ENCODE measurements at regions not wholly inside any gene's neighbourhood (a gene's known extent, or its start where the extent isn't known, plus 50 kb on each side); places are given as distances from the start of the nearest gene placed in this dataset.

- Histone ChIP-seq H3K27me3 (no peaks in the 10 kb centered on the region), H3K27ac (no peak overlapping the region), H3K36me3 (no peaks in the 10 kb centered on the region), H3K4me1 (no peaks in the 10 kb centered on the region), H3K4me3 (no peak overlapping the region), H3K9me3 (no peaks in the 10 kb centered on the region)
- peak in 1 of 2 donors; percentile 55 for DNase-seq (ENCODE audit: extremely low spot score in 2 of 2)
- no peak for TF ChIP-seq CTCF (IDR thresholded peaks at IDR 0.05)
- TF ChIP-seq POLR2AphosphoS5 (IDR thresholded peaks at IDR 0.05; ENCODE audit: insufficient read depth in 1 of 2, low read depth in 1 of 2) = no peak
- TF ChIP-seq POLR2A (IDR thresholded peaks at IDR 0.05) = no peak
- intact Hi-C loops (cut with DNase I) = no loop called here
Observed at GRCh38 chr10:124213899-124214510, 120.6 kb upstream of the CHST15 start.

- no peaks in the 10 kb centered on the region for H3K4me1 ChIP-seq
- DNase-seq (ENCODE audit: extremely low spot score in 2 of 2) = no peak
- no peak overlapping the region for H3K4me3 ChIP-seq
- no peaks in the 10 kb centered on the region for H3K27me3 ChIP-seq
- H3K36me3 ChIP-seq = no peaks in the 10 kb centered on the region
- intact Hi-C loops (cut with DNase I) = no loop called here
- no peak overlapping the region for H3K27ac ChIP-seq
- TF ChIP-seq POLR2A (IDR thresholded peaks at IDR 0.05) (no peak), CTCF (IDR thresholded peaks at IDR 0.05) (no peak), POLR2AphosphoS5 (IDR thresholded peaks at IDR 0.05; ENCODE audit: insufficient read depth in 1 of 2, low read depth in 1 of 2) (no peak)
- no peaks in the 10 kb centered on the region for H3K9me3 ChIP-seq
Observed at GRCh38 chr10:124213471-124213870, 120.1 kb upstream of the CHST15 start.

DNA sequence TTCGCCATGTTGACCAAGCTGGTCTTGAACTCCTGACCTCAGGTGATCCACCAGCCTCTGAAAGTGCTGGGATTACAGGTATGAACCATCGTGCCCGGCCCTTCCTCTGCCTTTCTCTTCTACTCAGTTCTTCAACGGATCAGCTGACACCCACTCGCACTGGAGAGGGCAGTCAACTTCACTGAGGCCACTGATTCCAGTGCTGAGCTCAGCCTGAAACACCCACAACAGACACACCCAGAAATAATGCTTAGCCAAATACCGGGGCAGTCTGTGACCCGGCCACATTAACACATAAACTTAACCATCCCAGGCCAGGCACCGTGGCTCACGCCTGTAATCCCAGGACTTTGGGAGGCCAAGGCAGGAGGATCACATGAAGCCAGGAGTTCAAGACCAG lies 119.3 kb upstream of the CHST15 start:
- no peaks in the 10 kb centered on the region for H3K9me3 ChIP-seq
- intact Hi-C loops (cut with DNase I) = no loop called here

DNA sequence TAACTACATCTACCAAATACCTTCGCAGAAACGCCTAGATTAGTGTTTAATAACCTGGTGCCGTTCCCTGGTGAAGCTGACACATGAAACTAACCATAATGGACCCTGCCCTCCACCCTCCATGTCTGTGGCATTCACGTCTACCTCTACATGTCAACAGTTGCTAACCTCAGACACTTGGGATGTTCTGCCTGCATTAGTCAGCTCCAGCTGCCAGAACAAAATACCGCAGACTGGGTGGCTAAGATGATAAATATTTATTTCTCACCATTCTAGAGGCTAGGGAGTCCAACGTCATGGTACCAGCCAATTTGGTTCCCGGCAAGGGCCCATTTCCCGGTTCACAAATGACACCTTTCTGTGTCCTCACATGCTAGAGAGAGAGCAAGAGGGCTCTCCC lies 118.5 kb upstream of the CHST15 start:
- intact Hi-C loops (cut with DNase I) = no loop called here
- Histone ChIP-seq H3K27me3 (no peaks in the 10 kb centered on the region), H3K27ac (no peak overlapping the region), H3K4me1 (no peaks in the 10 kb centered on the region), H3K4me3 (no peak overlapping the region), H3K9me3 (no peaks in the 10 kb centered on the region), H3K36me3 (no peaks in the 10 kb centered on the region)
- DNase-seq (ENCODE audit: extremely low spot score in 2 of 2) = peak in 1 of 2 donors; percentile 58
- TF ChIP-seq POLR2AphosphoS5 (IDR thresholded peaks at IDR 0.05; ENCODE audit: insufficient read depth in 1 of 2, low read depth in 1 of 2) (no peak), POLR2A (IDR thresholded peaks at IDR 0.05) (no peak)

More for the DNA sequence above, 119.3 kb upstream of the CHST15 start:
- TF ChIP-seq CTCF (IDR thresholded peaks at IDR 0.05) (no peak), POLR2A (IDR thresholded peaks at IDR 0.05) (no peak), POLR2AphosphoS5 (IDR thresholded peaks at IDR 0.05; ENCODE audit: insufficient read depth in 1 of 2, low read depth in 1 of 2) (no peak)
- Histone ChIP-seq H3K27ac (no peak overlapping the region), H3K4me1 (no peaks in the 10 kb centered on the region), H3K27me3 (no peaks in the 10 kb centered on the region), H3K4me3 (no peak overlapping the region), H3K36me3 (no peaks in the 10 kb centered on the region)
- peak in 1 of 2 donors; percentile 72 for DNase-seq (ENCODE audit: extremely low spot score in 2 of 2)

- Histone ChIP-seq H3K27me3 (no peaks in the 10 kb centered on the region), H3K36me3 (no peaks in the 10 kb centered on the region), H3K4me1 (no peaks in the 10 kb centered on the region), H3K4me3 (no peak overlapping the region), H3K27ac (no peak overlapping the region), H3K9me3 (no peaks in the 10 kb centered on the region)
- peak in 1 of 2 donors; percentile 34 for DNase-seq (ENCODE audit: extremely low spot score in 2 of 2)
- no peak for TF ChIP-seq POLR2A (IDR thresholded peaks at IDR 0.05)
- TF ChIP-seq POLR2AphosphoS5 (IDR thresholded peaks at IDR 0.05; ENCODE audit: insufficient read depth in 1 of 2, low read depth in 1 of 2) = no peak
- TF ChIP-seq CTCF (IDR thresholded peaks at IDR 0.05) = no peak
- intact Hi-C loops (cut with DNase I) = no loop called here
Observed at GRCh38 chr10:124210263-124210662, 116.9 kb upstream of the CHST15 start.
